BLaER1 (cell line): ENCODE measurements at regions not wholly inside any gene's neighbourhood (a gene's known extent, or its start where the extent isn't known, plus 50 kb on each side); places are given as distances from the start of the nearest gene placed in this dataset.

Experiments
- H3K27ac ChIP-seq: shearing (Covaris generic); formaldehyde crosslinking; 2 replicates; pipeline ENCODE4 v1.8.1; 2022
- H3K27me3 ChIP-seq: shearing (Covaris generic); formaldehyde crosslinking; 2 replicates; pipeline ENCODE4 v1.8.1; 2022
- H3K36me3 ChIP-seq: shearing (Covaris generic); formaldehyde crosslinking; 2 replicates; pipeline ENCODE4 v1.8.1; 2022
- H3K4me1 ChIP-seq: shearing (Covaris generic); formaldehyde crosslinking; 2 replicates; pipeline ENCODE4 v1.8.1; 2022
- H3K4me2 ChIP-seq: shearing (Covaris generic); formaldehyde crosslinking; 2 replicates; pipeline ENCODE4 v1.8.1; 2022
- H3K4me3 ChIP-seq: shearing (Covaris generic); formaldehyde crosslinking; 2 replicates; pipeline ENCODE4 v1.8.1; 2022
- H3K9ac ChIP-seq: shearing (Covaris generic); formaldehyde crosslinking; 2 replicates; pipeline ENCODE4 v1.8.1; 2022
- H3K9me3 ChIP-seq: shearing (Covaris generic); formaldehyde crosslinking; 2 replicates; pipeline ENCODE4 v1.8.1; 2022
- H4K20me1 ChIP-seq: shearing (Covaris generic); formaldehyde crosslinking; 2 replicates; pipeline ENCODE4 v1.8.1; 2022
- Cebpa-rat ChIP-seq: shearing (Covaris generic); IDR thresholded peaks from 2 replicates; pipeline ENCODE4 v1.8.1; 2022

GRCh38 chr12:31224768-31225448, 101.0 kb downstream of the SINHCAF start:
- Histone ChIP-seq H3K27ac (no peak overlapping the region), H4K20me1 (no peaks in the 10 kb centered on the region), H3K27me3 (no peaks in the 10 kb centered on the region), H3K9ac (no peak overlapping the region), H3K4me3 (no peak overlapping the region), H3K4me1 (no peaks in the 10 kb centered on the region), H3K4me2 (no peak overlapping the region), H3K36me3 (no peaks in the 10 kb centered on the region), H3K9me3 (no peaks in the 10 kb centered on the region)
- TF ChIP-seq Cebpa-rat = no peak

- Histone ChIP-seq H3K4me3 (no peak overlapping the region), H3K4me2 (no peak overlapping the region), H3K36me3 (no peaks in the 10 kb centered on the region), H4K20me1 (no peaks in the 10 kb centered on the region), H3K9ac (no peak overlapping the region), H3K9me3 (peaks cover 6% of the 10 kb centered on the region), H3K4me1 (no peaks in the 10 kb centered on the region), H3K27me3 (no peaks in the 10 kb centered on the region), H3K27ac (no peak overlapping the region)
- no peak for TF ChIP-seq Cebpa-rat
Observed at GRCh38 chr12:31225656-31226535, 100.1 kb downstream of the SINHCAF start.

DNA sequence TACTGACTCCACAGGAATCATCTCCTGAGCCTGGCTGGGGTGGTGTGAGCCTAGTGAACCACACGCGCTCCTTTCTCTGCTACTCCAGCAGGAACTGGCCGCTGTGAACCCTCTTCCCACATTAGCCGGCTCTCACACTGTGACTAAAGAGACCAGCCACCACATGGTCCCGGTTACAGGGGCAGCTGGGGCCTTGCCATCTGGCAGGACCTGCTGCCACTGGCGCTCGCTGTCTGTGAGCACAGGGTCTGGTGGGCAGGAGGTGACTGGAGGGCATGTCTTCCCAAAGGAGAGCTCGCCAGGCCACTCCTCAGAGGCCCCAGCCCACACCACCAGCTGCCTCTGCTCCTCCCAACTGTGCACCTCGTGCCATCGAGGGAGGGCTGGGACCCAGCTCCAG, 99.3 kb downstream of the SINHCAF start:
- peaks cover 13% of the 10 kb centered on the region for H3K9me3 ChIP-seq
- TF ChIP-seq Cebpa-rat = no peak
- no peaks in the 10 kb centered on the region for H4K20me1 ChIP-seq
- H3K4me2 ChIP-seq = no peak overlapping the region
- H3K27ac ChIP-seq = no peak overlapping the region
- H3K36me3 ChIP-seq = no peaks in the 10 kb centered on the region
- H3K4me3 ChIP-seq = no peak overlapping the region
- H3K27me3 ChIP-seq = no peaks in the 10 kb centered on the region
- no peak overlapping the region for H3K9ac ChIP-seq
- H3K4me1 ChIP-seq = no peaks in the 10 kb centered on the region

DNA sequence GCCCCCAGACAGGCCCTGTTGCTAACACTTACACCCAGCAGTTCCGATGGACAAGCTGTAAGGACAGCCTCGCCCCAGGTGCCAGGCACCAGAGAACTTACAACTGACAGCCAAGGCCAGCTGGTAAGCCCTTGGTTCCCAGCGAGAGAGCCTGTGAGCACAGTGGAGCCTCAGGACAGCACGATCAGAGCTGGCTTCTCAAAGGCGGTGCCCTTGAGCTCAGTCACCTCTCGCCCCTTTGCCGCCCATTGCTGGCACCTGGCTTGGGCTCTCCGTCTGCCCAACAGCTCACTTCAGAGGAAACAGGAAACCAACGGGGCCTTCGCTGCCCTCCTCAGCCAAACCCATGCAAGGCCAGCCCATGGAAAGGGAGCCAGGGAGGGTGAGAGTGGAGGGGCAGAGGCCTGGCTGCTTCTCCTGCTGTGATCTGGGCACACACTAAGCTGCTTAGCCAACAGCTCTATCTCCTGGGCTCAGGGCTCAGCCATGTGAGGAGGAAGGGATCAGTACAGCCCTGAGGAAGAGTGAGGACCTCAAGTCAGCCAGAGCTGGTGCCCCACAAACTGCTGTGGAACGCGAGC, 98.5 kb downstream of the SINHCAF start:
- Histone ChIP-seq H3K27me3 (no peaks in the 10 kb centered on the region), H3K36me3 (no peaks in the 10 kb centered on the region), H3K9me3 (peaks cover 22% of the 10 kb centered on the region), H3K4me2 (no peak overlapping the region), H3K4me3 (no peak overlapping the region), H4K20me1 (no peaks in the 10 kb centered on the region), H3K27ac (no peak overlapping the region), H3K9ac (no peak overlapping the region), H3K4me1 (no peaks in the 10 kb centered on the region)
- no peak for TF ChIP-seq Cebpa-rat

- H3K27ac ChIP-seq = no peak overlapping the region
- H3K9ac ChIP-seq = no peak overlapping the region
- no peaks in the 10 kb centered on the region for H3K36me3 ChIP-seq
- H3K4me2 ChIP-seq = no peak overlapping the region
- H4K20me1 ChIP-seq = no peaks in the 10 kb centered on the region
- H3K27me3 ChIP-seq = no peaks in the 10 kb centered on the region
- H3K4me3 ChIP-seq = no peak overlapping the region
- 0 out of 2 replicates have a peak, but pooled peaks cover under 1% of the 10 kb centered on the region for H3K4me1 ChIP-seq
- peaks cover 23% of the 10 kb centered on the region for H3K9me3 ChIP-seq
- TF ChIP-seq Cebpa-rat = no peak
Observed at GRCh38 chr12:31228811-31229792, 96.8 kb downstream of the SINHCAF start.

DNA sequence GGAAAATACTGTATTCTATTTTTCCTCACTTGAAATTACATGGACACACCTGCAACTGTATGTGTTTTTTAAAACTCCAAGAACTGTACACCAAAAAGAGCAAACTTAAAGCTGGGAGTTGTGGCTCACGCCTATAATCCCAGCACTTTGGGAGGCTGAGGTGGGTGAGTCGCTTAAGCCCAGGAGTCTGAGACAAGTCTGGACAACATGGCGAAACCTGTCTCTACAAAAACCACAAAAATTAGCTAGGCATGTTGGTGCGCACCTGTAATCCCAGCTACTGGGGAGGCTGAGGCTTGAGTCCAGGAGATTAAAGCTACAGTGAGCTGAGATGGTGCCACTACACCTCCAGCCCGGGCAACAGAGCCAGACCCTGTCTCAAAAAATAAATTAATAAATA, 95.9 kb downstream of the SINHCAF start:
- Histone ChIP-seq H3K4me3 (no peak overlapping the region), H3K27me3 (no peaks in the 10 kb centered on the region), H3K4me1 (0 out of 2 replicates have a peak, but pooled peaks cover 5% of the 10 kb centered on the region), H3K9me3 (peaks cover 23% of the 10 kb centered on the region), H3K9ac (no peak overlapping the region), H4K20me1 (no peaks in the 10 kb centered on the region), H3K27ac (no peak overlapping the region), H3K36me3 (no peaks in the 10 kb centered on the region), H3K4me2 (no peak overlapping the region)
- TF ChIP-seq Cebpa-rat = no peak
